ENCODE measurements at regions not wholly inside any gene's neighbourhood (a gene's known extent, or its start where the extent isn't known, plus 50 kb on each side); places are given as distances from the start of the nearest gene placed in this dataset.

DNA sequence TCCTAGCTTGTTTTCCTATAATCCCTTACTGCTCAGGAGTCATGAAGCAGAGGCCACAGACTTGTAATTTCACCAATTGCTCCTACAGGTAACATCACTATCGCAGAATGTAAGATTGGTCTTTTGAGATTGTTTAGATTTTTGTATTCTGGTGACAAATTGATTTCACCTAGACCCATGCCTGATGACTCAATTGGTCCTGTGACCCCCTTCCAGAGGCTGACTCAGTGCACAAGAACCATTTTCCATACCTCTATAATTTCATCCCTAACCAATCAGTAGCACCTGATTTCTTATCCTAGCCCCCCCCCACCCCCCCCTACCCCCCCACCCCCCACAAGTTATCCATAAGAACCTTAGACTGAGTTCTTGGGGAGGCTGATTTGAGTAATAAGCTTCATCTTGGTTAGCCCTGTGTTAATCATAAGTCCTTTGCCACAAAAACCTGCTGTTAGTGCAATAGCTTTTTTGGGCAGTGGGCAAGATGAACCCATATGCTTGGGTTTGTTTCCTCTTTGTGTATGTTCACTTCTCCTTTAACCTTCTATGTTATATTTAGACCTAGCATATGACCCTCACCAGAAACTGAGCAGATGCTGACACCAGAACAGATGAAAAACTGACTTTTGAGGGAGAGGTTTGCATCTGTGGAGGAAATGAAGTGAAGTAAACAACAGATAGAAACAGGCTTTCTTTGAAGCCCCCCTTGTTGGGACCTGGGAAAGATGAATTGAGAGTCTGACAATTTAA, 187.1 kb downstream of the KIF20B start:
- H3K4me3 ChIP-seq (ENCODE audit: low read length): no peak overlapping the region
- Mint-ChIP-seq H3K9me3 (no peaks in the 10 kb centered on the region), H3K4me1 (no peaks in the 10 kb centered on the region), H3K27ac (no peak overlapping the region), H3K4me3 (no peak overlapping the region), H3K36me3 (no peaks in the 10 kb centered on the region), H3K27me3 (peaks cover 4 to 27% of the 10 kb centered on the region in 2 donors)
- no peaks in the 10 kb centered on the region for H3K27me3 ChIP-seq (ENCODE audit: insufficient read depth, low read length, poor library complexity, severe bottlenecking)
- no peak for DNase-seq
- H3K27ac ChIP-seq (ENCODE audit: low read depth, low read length): no peak overlapping the region
- CTCF ChIA-PET: no interaction called here
- H3K4me1 ChIP-seq (ENCODE audit: insufficient read depth, low read length): no peaks in the 10 kb centered on the region
- H3K9me3 ChIP-seq (ENCODE audit: low read length): no peaks in the 10 kb centered on the region
- POLR2A ChIA-PET: no interaction called here
- no peaks in the 10 kb centered on the region for H3K36me3 ChIP-seq (ENCODE audit: insufficient read depth, low read length)

DNA sequence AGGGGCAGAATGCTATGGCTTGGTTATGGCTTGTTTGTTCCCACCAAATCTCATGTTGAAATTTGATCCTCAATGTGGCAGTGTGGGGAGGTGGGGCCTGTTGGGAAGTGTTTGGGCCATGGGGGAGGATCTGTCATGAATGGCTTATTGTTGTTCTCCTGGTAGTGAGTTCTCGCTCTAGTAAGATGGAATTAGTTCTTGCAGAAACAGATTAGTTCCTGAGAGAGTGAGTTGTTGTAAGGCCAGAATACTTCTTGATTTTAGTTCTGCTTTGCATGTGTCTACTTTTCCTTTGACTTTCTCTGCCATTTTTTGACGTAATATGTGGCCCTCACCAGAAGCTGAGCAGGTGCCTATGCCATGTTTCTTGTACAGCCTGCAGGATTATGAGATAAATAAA, 188.2 kb downstream of the KIF20B start:
- DNase-seq: no peak
- ChIA-PET POLR2A (no interaction called here), CTCF (no interaction called here)
- Mint-ChIP-seq H3K4me1 (no peaks in the 10 kb centered on the region), H3K36me3 (no peaks in the 10 kb centered on the region), H3K27ac (no peak overlapping the region), H3K9me3 (no peaks in the 10 kb centered on the region), H3K4me3 (no peak overlapping the region), H3K27me3 (peaks cover 4 to 28% of the 10 kb centered on the region in 2 donors)
- Histone ChIP-seq H3K4me1 (ENCODE audit: insufficient read depth, low read length) (no peaks in the 10 kb centered on the region), H3K36me3 (ENCODE audit: insufficient read depth, low read length) (no peaks in the 10 kb centered on the region), H3K4me3 (ENCODE audit: low read length) (no peak overlapping the region), H3K27ac (ENCODE audit: low read depth, low read length) (no peak overlapping the region), H3K27me3 (ENCODE audit: insufficient read depth, low read length, poor library complexity, severe bottlenecking) (no peaks in the 10 kb centered on the region), H3K9me3 (ENCODE audit: low read length) (no peaks in the 10 kb centered on the region)

DNA sequence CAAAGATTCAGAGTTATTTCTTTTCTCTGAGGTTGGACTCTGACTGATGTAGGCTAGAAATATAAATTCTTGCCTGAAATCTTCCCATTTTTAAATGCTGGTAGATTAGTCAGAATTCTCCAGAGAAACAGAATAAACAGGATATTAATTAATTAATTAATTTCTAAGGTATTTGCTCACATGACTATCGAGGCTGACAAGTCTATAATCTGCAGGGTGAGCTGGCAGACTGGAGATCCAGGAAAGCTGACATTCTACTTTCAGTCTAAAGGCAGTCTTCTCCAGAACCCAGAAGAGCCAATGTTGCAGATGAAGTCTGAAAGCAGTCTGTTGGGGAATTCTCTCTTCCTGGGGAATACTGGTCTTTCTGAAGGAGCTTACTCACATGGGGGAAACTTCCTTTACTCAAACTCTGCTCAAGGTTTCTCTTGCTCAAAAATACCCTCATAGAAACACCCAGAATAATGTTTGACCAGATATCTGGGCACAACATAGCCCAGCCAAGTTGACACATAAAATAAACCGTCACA, 189.7 kb downstream of the KIF20B start:
- no peaks in the 10 kb centered on the region for H3K27me3 ChIP-seq (ENCODE audit: insufficient read depth, low read length, poor library complexity, severe bottlenecking)
- Mint-ChIP-seq H3K9me3 (no peaks in the 10 kb centered on the region), H3K27ac (no peak overlapping the region), H3K27me3 (peaks cover 2 to 34% of the 10 kb centered on the region in 2 donors), H3K36me3 (no peaks in the 10 kb centered on the region), H3K4me3 (no peak overlapping the region), H3K4me1 (no peaks in the 10 kb centered on the region)
- POLR2A ChIA-PET: no interaction called here
- CTCF ChIA-PET: no interaction called here
- H3K4me1 ChIP-seq (ENCODE audit: insufficient read depth, low read length): no peaks in the 10 kb centered on the region
- no peak overlapping the region for H3K4me3 ChIP-seq (ENCODE audit: low read length)
- DNase-seq: no peak
- H3K27ac ChIP-seq (ENCODE audit: low read depth, low read length): no peak overlapping the region
- H3K36me3 ChIP-seq (ENCODE audit: insufficient read depth, low read length): no peaks in the 10 kb centered on the region
- no peaks in the 10 kb centered on the region for H3K9me3 ChIP-seq (ENCODE audit: low read length)

DNA sequence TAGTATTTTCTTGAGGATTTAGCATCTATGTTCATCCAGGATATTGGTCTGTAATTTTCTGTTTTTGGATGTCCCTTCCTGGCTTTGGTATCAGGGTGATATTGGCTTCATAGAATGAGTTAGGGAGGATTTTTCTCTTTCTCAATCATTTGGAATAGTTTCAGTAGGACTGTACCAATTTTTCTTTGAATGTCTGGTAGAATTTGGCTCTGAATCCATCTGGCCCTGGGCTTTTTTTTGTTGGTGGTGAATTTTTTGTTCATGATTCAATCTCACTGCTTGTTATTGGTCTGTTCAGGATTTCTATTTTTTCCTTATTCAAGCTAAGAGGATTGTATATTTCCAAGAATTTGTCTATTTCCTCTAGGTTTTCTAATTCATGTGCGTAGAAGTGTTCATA, 192.7 kb downstream of the KIF20B start:
- no peak for DNase-seq
- Histone ChIP-seq H3K27ac (ENCODE audit: low read depth, low read length) (no peak overlapping the region), H3K4me1 (ENCODE audit: insufficient read depth, low read length) (no peaks in the 10 kb centered on the region), H3K4me3 (ENCODE audit: low read length) (no peak overlapping the region), H3K27me3 (ENCODE audit: insufficient read depth, low read length, poor library complexity, severe bottlenecking) (no peaks in the 10 kb centered on the region), H3K9me3 (ENCODE audit: low read length) (no peaks in the 10 kb centered on the region), H3K36me3 (ENCODE audit: insufficient read depth, low read length) (no peaks in the 10 kb centered on the region)
- CTCF ChIA-PET: no interaction called here
- no peaks in the 10 kb centered on the region for H3K36me3 Mint-ChIP-seq
- H3K4me1 Mint-ChIP-seq: no peaks in the 10 kb centered on the region
- POLR2A ChIA-PET: no interaction called here
- H3K27me3 Mint-ChIP-seq: peaks cover 2 to 42% of the 10 kb centered on the region in 2 donors
- H3K4me3 Mint-ChIP-seq: no peak overlapping the region
- peaks cover 0 to 3% (median 0%) of the 10 kb centered on the region in 5 donors for H3K9me3 Mint-ChIP-seq
- H3K27ac Mint-ChIP-seq: no peak overlapping the region

DNA sequence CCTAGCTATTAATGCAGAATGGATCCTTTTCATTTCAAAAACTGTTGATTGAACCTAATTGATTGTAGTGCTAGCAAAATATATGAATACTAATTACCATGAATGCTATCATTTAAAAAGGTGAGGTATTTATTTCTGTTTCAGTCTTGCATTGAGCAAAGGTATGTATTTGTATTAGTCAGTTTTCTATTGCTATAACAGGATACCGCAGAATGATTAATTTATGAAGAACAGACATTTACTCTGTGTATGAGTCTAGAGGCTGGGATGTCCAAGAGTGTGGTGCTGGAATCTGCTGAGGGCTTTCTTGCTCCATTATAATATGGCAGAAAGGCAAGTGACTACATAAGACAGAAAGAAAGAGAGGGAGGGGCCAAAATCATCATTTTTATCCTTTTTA, 199.2 kb downstream of the KIF20B start:
- no peaks in the 10 kb centered on the region for H3K36me3 Mint-ChIP-seq
- CTCF ChIA-PET: no interaction called here
- H3K4me3 Mint-ChIP-seq: no peak overlapping the region

GRCh38 chr10:89901895-89902294, 200.5 kb downstream of the KIF20B start:
- Mint-ChIP-seq H3K27ac (no peak overlapping the region), H3K4me1 (no peaks in the 10 kb centered on the region), H3K36me3 (no peaks in the 10 kb centered on the region), H3K9me3 (no peaks in the 10 kb centered on the region), H3K27me3 (peaks cover 11 to 23% of the 10 kb centered on the region in 2 donors), H3K4me3 (no peak overlapping the region)
- Histone ChIP-seq H3K27ac (ENCODE audit: low read depth, low read length) (no peak overlapping the region), H3K36me3 (ENCODE audit: insufficient read depth, low read length) (no peaks in the 10 kb centered on the region), H3K4me1 (ENCODE audit: insufficient read depth, low read length) (no peaks in the 10 kb centered on the region), H3K9me3 (ENCODE audit: low read length) (no peaks in the 10 kb centered on the region), H3K4me3 (ENCODE audit: low read length) (no peak overlapping the region), H3K27me3 (ENCODE audit: insufficient read depth, low read length, poor library complexity, severe bottlenecking) (no peaks in the 10 kb centered on the region)
- ChIA-PET CTCF (interaction anchor here (1.2 kb wide), 1 partner anchor 10 kb away, joined by 3 read pairs; no protein-coding TSS in a partner anchor), POLR2A (no interaction called here)
- no peak for DNase-seq

More for the DNA sequence above, 199.2 kb downstream of the KIF20B start:
- Histone ChIP-seq H3K9me3 (ENCODE audit: low read length) (no peaks in the 10 kb centered on the region), H3K4me1 (ENCODE audit: insufficient read depth, low read length) (no peaks in the 10 kb centered on the region), H3K36me3 (ENCODE audit: insufficient read depth, low read length) (no peaks in the 10 kb centered on the region), H3K4me3 (ENCODE audit: low read length) (no peak overlapping the region), H3K27ac (ENCODE audit: low read depth, low read length) (no peak overlapping the region), H3K27me3 (ENCODE audit: insufficient read depth, low read length, poor library complexity, severe bottlenecking) (no peaks in the 10 kb centered on the region)
- H3K27ac Mint-ChIP-seq: no peak overlapping the region
- H3K4me1 Mint-ChIP-seq: no peaks in the 10 kb centered on the region
- no peak for DNase-seq
- peaks cover 11 to 36% of the 10 kb centered on the region in 2 donors for H3K27me3 Mint-ChIP-seq
- POLR2A ChIA-PET: no interaction called here
- H3K9me3 Mint-ChIP-seq: peaks cover 0 to 3% (median 0%) of the 10 kb centered on the region in 5 donors

DNA sequence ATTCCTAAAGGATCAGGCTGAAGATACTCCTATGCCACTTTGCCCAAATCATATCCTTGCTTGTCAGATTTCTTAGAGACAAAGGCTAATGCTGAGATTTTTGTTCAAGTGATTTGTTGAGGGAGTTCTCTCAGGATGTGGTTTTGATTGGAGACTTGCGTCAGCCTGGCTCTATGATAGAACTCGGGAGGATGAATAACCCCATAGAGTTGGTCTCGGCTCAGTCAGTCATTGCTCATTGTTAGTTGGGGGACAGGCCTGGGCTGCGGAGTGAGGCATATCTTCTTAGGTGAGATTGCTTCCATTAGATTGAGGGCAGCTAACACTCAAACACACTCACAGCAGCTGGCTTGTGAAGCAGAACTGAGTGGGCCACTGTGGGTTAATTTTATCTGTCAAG, 203.4 kb downstream of the KIF20B start:
- DNase-seq: no peak
- H3K36me3 Mint-ChIP-seq: no peaks in the 10 kb centered on the region
- Histone ChIP-seq H3K36me3 (ENCODE audit: insufficient read depth, low read length) (no peaks in the 10 kb centered on the region), H3K4me3 (ENCODE audit: low read length) (no peak overlapping the region), H3K4me1 (ENCODE audit: insufficient read depth, low read length) (no peaks in the 10 kb centered on the region), H3K27ac (ENCODE audit: low read depth, low read length) (no peak overlapping the region), H3K27me3 (ENCODE audit: insufficient read depth, low read length, poor library complexity, severe bottlenecking) (no peaks in the 10 kb centered on the region), H3K9me3 (ENCODE audit: low read length) (no peaks in the 10 kb centered on the region)
- no peak overlapping the region for H3K4me3 Mint-ChIP-seq
- ChIA-PET CTCF (no interaction called here), POLR2A (no interaction called here)
- H3K4me1 Mint-ChIP-seq: no peaks in the 10 kb centered on the region
- H3K27ac Mint-ChIP-seq: no peak overlapping the region
- H3K9me3 Mint-ChIP-seq: no peaks in the 10 kb centered on the region
- H3K27me3 Mint-ChIP-seq: peaks cover 10 to 14% of the 10 kb centered on the region in 2 donors

DNA sequence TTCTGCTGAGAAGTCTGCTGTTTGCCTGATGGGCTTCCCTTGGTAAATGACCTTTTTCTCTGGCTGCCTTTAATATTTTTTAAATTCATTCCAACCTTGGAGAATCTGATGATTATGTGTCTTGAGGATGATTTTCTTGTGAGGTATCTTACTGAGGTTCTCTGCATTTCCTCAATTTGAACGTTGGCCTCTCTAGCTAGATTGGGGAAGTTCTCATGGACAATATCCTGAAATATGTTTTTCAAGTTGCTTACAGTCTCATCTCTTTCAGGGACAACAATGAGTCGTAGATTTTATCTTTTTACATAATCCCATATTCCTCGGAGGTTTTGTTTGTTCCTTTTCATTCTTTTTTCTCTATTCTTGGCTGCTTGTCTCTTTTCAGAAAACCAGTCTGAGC, 208.4 kb downstream of the KIF20B start:
- CTCF ChIA-PET: no interaction called here
- H3K27ac Mint-ChIP-seq: no peak overlapping the region
- no peaks in the 10 kb centered on the region for H3K9me3 Mint-ChIP-seq
- no peak overlapping the region for H3K27ac ChIP-seq (ENCODE audit: low read depth, low read length)
- H3K4me3 Mint-ChIP-seq: no peak overlapping the region
- H3K4me1 ChIP-seq (ENCODE audit: insufficient read depth, low read length): no peaks in the 10 kb centered on the region
- no peak overlapping the region for H3K4me3 ChIP-seq (ENCODE audit: low read length)
- no peaks in the 10 kb centered on the region for H3K9me3 ChIP-seq (ENCODE audit: low read length)
- no peaks in the 10 kb centered on the region for H3K27me3 ChIP-seq (ENCODE audit: insufficient read depth, low read length, poor library complexity, severe bottlenecking)
- peaks cover 7 to 24% of the 10 kb centered on the region in 2 donors for H3K27me3 Mint-ChIP-seq
- H3K4me1 Mint-ChIP-seq: no peaks in the 10 kb centered on the region
- DNase-seq: no peak
- POLR2A ChIA-PET: no interaction called here
- no peaks in the 10 kb centered on the region for H3K36me3 ChIP-seq (ENCODE audit: insufficient read depth, low read length)
- H3K36me3 Mint-ChIP-seq: no peaks in the 10 kb centered on the region
